ENCODE measurements at regions not wholly inside any gene's neighbourhood (a gene's known extent, or its start where the extent isn't known, plus 50 kb on each side); places are given as distances from the start of the nearest gene placed in this dataset.

DNA sequence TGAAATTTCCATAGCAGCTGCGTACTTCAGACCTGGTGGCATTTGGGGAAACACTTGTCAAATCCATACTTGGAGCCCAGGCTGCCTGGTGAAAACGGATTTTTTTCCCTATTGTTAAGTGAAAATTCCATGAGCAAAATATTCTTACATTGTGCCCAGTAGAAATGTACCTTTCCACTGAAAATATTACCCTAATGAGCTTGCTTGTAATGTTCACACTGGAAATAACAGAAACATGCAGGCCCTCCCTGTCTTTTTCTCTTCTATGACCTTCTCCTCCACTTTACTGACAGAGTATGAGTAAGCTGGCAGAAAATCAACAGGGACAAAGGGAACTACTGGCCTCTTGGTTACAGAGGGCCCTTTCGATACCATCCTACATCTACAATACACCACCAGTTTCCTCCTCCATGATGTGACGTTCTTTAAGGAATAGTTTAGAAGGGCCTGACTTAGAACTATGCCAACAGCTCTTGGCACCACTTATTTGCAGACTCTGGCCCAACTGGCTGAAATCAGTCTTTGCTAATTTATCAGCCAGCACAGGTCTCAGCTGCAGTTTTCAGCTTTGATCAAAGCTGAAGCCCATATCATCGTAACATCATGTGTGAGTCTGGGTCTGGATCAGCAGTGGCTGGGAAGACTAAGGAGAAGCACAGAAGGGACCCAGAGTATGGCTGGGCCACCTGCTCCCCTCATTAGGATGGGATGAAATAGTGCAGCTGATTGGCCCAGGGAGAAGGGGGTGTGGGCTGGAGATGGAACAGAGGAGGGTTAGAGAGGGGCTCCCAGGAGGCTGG, 272.2 kb upstream of the ID2 start:
- Histone ChIP-seq H3K9me3 (ENCODE audit: control insufficient read depth, insufficient read depth, low read depth, low read length) (no peaks in the 10 kb centered on the region), H3K4me3 (ENCODE audit: low read depth, low read length) (no peak overlapping the region), H3K36me3 (ENCODE audit: control insufficient read depth in 2 of 2, insufficient read depth in 1 of 2, low read length in 2 of 2) (no peaks in the 10 kb centered on the region), H3K4me1 (ENCODE audit: control insufficient read depth, insufficient read depth, low read length) (peaks cover 2% of the 10 kb centered on the region; the same call in 1 of the 2 replicates), H3K27ac (ENCODE audit: extremely low read depth, low read depth, low read length) (no peak overlapping the region)
- ChIA-PET POLR2A (interaction anchor here (1.6 kb wide), 1 partner anchor 273 kb away, joined by 5 read pairs; the partner anchor contains the start of gene ID2), CTCF (no interaction called here)
- no peak for TF ChIP-seq ZNF530 (tag by site-specific recombination; IDR thresholded peaks at IDR 0.05; ENCODE audit: low read depth)

DNA sequence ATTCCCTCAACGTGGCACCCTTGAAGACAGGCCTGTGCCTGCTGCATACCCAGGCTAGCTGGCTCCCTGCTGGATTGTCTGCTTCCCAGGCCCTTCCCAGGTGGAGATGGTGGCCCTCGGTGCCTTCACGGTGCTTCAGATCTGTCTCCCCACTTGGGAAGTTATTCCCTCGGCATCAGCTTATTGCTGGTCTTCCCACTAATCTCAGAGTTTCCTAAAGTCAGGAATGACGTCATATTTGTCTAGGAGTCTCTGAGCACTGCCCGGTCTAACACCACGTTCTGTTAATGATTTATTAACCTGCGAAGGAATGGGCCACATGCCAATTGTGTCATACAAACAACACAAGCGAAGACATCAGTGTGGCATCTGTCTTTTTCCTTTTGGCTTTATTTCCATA, 269.8 kb upstream of the ID2 start:
- Histone ChIP-seq H3K36me3 (ENCODE audit: control insufficient read depth in 2 of 2, insufficient read depth in 1 of 2, low read length in 2 of 2) (no peaks in the 10 kb centered on the region), H3K4me1 (ENCODE audit: control insufficient read depth, insufficient read depth, low read length) (peaks cover 2% of the 10 kb centered on the region; the same call in 1 of the 2 replicates), H3K9me3 (ENCODE audit: control insufficient read depth, insufficient read depth, low read depth, low read length) (no peaks in the 10 kb centered on the region), H3K4me3 (ENCODE audit: low read depth, low read length) (no peak overlapping the region), H3K27ac (ENCODE audit: extremely low read depth, low read depth, low read length) (no peak overlapping the region)
- CTCF ChIA-PET: no interaction called here
- POLR2A ChIA-PET: interaction anchor here (1.2 kb wide), 1 partner anchor 270 kb away, joined by 4 read pairs; the partner anchor contains the start of gene ID2
- TF ChIP-seq, protein P1, sequence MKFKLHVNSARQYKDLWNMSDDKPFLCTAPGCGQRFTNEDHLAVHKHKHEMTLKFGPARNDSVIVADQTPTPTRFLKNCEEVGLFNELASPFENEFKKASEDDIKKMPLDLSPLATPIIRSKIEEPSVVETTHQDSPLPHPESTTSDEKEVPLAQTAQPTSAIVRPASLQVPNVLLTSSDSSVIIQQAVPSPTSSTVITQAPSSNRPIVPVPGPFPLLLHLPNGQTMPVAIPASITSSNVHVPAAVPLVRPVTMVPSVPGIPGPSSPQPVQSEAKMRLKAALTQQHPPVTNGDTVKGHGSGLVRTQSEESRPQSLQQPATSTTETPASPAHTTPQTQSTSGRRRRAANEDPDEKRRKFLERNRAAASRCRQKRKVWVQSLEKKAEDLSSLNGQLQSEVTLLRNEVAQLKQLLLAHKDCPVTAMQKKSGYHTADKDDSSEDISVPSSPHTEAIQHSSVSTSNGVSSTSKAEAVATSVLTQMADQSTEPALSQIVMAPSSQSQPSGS (tag by site-specific recombination; IDR thresholded peaks at IDR 0.05; ENCODE audit: low read depth): peak; percentile 82
- TF ChIP-seq, protein P2, sequence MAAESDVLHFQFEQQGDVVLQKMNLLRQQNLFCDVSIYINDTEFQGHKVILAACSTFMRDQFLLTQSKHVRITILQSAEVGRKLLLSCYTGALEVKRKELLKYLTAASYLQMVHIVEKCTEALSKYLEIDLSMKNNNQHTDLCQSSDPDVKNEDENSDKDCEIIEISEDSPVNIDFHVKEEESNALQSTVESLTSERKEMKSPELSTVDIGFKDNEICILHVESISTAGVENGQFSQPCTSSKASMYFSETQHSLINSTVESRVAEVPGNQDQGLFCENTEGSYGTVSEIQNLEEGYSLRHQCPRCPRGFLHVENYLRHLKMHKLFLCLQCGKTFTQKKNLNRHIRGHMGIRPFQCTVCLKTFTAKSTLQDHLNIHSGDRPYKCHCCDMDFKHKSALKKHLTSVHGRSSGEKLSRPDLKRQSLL (tag by site-specific recombination; IDR thresholded peaks at IDR 0.05): no peak
- no peak for TF ChIP-seq ZSCAN30 (tag by site-specific recombination; IDR thresholded peaks at IDR 0.05)

DNA sequence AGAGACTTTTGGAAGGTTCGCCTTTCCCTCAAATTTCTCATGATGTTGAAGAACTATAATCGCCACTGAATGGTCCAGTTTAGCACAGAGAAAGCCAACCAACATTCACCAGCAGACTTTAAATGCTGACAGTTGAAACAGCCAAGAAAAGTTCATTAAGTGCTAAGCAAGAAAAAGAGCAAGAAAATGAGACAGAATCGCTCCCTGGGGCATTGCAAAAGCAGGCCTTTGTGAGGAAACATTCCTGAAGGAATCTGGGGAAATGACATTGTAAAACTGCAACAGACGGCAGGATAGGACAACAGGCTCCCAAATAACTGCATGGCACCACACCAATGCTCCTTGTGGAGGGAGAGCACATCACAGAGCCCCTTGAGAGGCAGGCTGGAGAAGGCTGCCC, 269.3 kb upstream of the ID2 start:
- Histone ChIP-seq H3K4me1 (ENCODE audit: control insufficient read depth, insufficient read depth, low read length) (peaks cover 2% of the 10 kb centered on the region; the same call in 1 of the 2 replicates), H3K4me3 (ENCODE audit: low read depth, low read length) (no peak overlapping the region), H3K36me3 (ENCODE audit: control insufficient read depth in 2 of 2, insufficient read depth in 1 of 2, low read length in 2 of 2) (no peaks in the 10 kb centered on the region), H3K27ac (ENCODE audit: extremely low read depth, low read depth, low read length) (no peak overlapping the region), H3K9me3 (ENCODE audit: control insufficient read depth, insufficient read depth, low read depth, low read length) (no peaks in the 10 kb centered on the region)
- ChIA-PET CTCF (no interaction called here), POLR2A (no interaction called here)
- no peak for TF ChIP-seq ZNF785 (tag by site-specific recombination; IDR thresholded peaks at IDR 0.05)
- TF ChIP-seq, protein P3, sequence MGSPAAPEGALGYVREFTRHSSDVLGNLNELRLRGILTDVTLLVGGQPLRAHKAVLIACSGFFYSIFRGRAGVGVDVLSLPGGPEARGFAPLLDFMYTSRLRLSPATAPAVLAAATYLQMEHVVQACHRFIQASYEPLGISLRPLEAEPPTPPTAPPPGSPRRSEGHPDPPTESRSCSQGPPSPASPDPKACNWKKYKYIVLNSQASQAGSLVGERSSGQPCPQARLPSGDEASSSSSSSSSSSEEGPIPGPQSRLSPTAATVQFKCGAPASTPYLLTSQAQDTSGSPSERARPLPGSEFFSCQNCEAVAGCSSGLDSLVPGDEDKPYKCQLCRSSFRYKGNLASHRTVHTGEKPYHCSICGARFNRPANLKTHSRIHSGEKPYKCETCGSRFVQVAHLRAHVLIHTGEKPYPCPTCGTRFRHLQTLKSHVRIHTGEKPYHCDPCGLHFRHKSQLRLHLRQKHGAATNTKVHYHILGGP (tag by site-specific recombination; IDR thresholded peaks at IDR 0.05): no peak
- TF ChIP-seq ZNF175 (tag by site-specific recombination; IDR thresholded peaks at IDR 0.05): no peak
- no peak for TF ChIP-seq HOXC10 (CRISPR knock-in tag; IDR thresholded peaks at IDR 0.05)
- TF ChIP-seq, protein P4, sequence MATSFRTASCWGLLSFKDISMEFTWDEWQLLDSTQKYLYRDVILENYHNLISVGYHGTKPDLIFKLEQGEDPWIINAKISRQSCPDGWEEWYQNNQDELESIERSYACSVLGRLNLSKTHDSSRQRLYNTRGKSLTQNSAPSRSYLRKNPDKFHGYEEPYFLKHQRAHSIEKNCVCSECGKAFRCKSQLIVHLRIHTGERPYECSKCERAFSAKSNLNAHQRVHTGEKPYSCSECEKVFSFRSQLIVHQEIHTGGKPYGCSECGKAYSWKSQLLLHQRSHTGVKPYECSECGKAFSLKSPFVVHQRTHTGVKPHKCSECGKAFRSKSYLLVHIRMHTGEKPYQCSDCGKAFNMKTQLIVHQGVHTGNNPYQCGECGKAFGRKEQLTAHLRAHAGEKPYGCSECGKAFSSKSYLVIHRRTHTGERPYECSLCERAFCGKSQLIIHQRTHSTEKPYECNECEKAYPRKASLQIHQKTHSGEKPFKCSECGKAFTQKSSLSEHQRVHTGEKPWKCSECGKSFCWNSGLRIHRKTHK (tag by site-specific recombination; IDR thresholded peaks at IDR 0.05): no peak
- no peak for TF ChIP-seq ZSCAN30 (tag by site-specific recombination; IDR thresholded peaks at IDR 0.05)
- TF ChIP-seq OVOL3 (tag by site-specific recombination; IDR thresholded peaks at IDR 0.05): no peak
- TF ChIP-seq ZNF223 (tag by site-specific recombination; IDR thresholded peaks at IDR 0.05): no peak
- TF ChIP-seq MYNN (tag by site-specific recombination; IDR thresholded peaks at IDR 0.05; ENCODE audit: borderline replicate concordance): no peak
- no peak for TF ChIP-seq HOXD13 (CRISPR knock-in tag; IDR thresholded peaks at IDR 0.05; ENCODE audit: borderline replicate concordance)
- TF ChIP-seq ZNF211 (tag by site-specific recombination; IDR thresholded peaks at IDR 0.05; ENCODE audit: low read depth): no peak
- no peak for TF ChIP-seq ZNF335 (tag by site-specific recombination; conservative IDR thresholded peaks at IDR 0.05)
- TF ChIP-seq, protein P5, sequence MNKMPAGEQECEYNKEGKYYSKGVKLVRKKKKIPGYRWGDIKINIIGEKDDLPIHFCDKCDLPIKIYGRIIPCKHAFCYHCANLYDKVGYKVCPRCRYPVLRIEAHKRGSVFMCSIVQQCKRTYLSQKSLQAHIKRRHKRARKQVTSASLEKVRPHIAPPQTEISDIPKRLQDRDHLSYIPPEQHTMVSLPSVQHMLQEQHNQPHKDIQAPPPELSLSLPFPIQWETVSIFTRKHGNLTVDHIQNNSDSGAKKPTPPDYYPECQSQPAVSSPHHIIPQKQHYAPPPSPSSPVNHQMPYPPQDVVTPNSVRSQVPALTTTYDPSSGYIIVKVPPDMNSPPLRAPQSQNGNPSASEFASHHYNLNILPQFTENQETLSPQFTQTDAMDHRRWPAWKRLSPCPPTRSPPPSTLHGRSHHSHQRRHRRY (tag by site-specific recombination; IDR thresholded peaks at IDR 0.05): no peak
- TF ChIP-seq, protein P6, sequence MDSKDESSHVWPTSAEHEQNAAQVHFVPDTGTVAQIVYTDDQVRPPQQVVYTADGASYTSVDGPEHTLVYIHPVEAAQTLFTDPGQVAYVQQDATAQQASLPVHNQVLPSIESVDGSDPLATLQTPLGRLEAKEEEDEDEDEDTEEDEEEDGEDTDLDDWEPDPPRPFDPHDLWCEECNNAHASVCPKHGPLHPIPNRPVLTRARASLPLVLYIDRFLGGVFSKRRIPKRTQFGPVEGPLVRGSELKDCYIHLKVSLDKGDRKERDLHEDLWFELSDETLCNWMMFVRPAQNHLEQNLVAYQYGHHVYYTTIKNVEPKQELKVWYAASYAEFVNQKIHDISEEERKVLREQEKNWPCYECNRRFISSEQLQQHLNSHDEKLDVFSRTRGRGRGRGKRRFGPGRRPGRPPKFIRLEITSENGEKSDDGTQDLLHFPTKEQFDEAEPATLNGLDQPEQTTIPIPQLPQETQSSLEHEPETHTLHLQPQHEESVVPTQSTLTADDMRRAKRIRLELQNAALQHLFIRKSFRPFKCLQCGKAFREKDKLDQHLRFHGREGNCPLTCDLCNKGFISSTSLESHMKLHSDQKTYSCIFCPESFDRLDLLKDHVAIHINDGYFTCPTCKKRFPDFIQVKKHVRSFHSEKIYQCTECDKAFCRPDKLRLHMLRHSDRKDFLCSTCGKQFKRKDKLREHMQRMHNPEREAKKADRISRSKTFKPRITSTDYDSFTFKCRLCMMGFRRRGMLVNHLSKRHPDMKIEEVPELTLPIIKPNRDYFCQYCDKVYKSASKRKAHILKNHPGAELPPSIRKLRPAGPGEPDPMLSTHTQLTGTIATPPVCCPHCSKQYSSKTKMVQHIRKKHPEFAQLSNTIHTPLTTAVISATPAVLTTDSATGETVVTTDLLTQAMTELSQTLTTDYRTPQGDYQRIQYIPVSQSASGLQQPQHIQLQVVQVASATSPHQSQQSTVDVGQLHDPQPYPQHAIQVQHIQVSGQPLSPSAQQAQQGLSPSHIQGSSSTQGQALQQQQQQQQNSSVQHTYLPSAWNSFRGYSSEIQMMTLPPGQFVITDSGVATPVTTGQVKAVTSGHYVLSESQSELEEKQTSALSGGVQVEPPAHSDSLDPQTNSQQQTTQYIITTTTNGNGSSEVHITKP (tag by site-specific recombination; IDR thresholded peaks at IDR 0.05): no peak
- TF ChIP-seq, protein P2 (tag by site-specific recombination; IDR thresholded peaks at IDR 0.05): no peak
- no peak for TF ChIP-seq ZNF654 (tag by site-specific recombination; IDR thresholded peaks at IDR 0.05; ENCODE audit: low read depth)
